ENCODE measurements at regions not wholly inside any gene's neighbourhood (a gene's known extent, or its start where the extent isn't known, plus 50 kb on each side); places are given as distances from the start of the nearest gene placed in this dataset.

GRCh38 chr3:194865615-194866014 is 179.9 kb downstream of the FAM43A start:
- Histone ChIP-seq H3K9me3 (no peaks in the 10 kb centered on the region), H3K36me3 (ENCODE audit: low read depth, missing control alignments) (no peaks in the 10 kb centered on the region), H3K4me1 (peaks cover 6% of the 10 kb centered on the region), H3K4me3 (no peak overlapping the region), H3K27ac (no peak overlapping the region), H3K27me3 (no peaks in the 10 kb centered on the region)
- no peak for TF ChIP-seq POLR2A (IDR thresholded peaks at IDR 0.05)
- TF ChIP-seq CTCF (IDR thresholded peaks at IDR 0.05): no peak
- no peak for DNase-seq
- intact Hi-C loops (cut with DNase I; ENCODE audit: low total_unique reads): no loop called here
- WGBS, 2 donors: 78 to 90% methylated on average over 2 of the region's 2 CpGs

GRCh38 chr3:194866236-194866635 is 180.6 kb downstream of the FAM43A start:
- WGBS, 2 donors: 83 to 89% methylated on average over 4 of the region's 4 CpGs
- no peak for DNase-seq
- Histone ChIP-seq H3K4me1 (peaks cover 11% of the 10 kb centered on the region), H3K27ac (no peak overlapping the region), H3K27me3 (no peaks in the 10 kb centered on the region), H3K4me3 (no peak overlapping the region), H3K9me3 (no peaks in the 10 kb centered on the region), H3K36me3 (ENCODE audit: low read depth, missing control alignments) (no peaks in the 10 kb centered on the region)
- TF ChIP-seq CTCF (IDR thresholded peaks at IDR 0.05) (no peak), POLR2A (IDR thresholded peaks at IDR 0.05) (no peak)
- intact Hi-C loops (cut with DNase I; ENCODE audit: low total_unique reads): no loop called here

DNA sequence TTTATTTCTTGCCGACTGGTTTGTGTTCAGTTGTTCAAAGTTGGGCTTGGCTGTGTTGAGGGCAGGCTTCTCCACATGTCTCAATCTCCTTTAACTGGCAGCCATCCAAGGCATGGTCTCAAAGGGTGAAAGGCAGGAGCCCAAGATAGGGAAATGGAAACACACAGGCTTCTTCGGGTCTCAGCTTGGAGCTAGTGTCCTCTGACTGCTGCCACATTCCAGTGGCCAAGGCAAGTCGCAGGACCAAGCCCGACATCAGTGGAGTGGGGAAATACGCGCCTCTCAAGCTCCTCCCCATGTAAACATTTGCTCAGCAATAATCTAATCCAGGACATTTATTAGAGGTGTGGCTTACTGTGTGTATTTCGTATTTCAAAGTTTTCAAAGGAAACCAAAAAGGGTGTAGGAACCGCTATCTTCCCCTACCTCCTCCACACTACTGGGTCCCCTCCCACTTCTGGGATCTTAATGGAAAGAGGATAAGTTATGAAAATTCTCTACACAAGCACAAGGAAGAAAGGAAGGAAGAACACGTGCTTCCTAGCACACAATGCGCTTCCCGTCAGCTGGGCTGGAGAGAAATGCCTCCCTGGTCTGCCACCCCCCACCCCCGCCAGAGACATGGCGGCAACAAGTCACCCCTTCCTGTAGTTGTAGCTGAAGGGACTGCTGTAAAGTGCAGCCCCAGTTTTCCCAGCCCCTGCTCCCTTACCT is 181.7 kb downstream of the FAM43A start:
- no peak overlapping the region for H3K27ac ChIP-seq
- H3K27me3 ChIP-seq: no peaks in the 10 kb centered on the region
- no peaks in the 10 kb centered on the region for H3K36me3 ChIP-seq (ENCODE audit: low read depth, missing control alignments)
- TF ChIP-seq POLR2A (IDR thresholded peaks at IDR 0.05) (no peak), CTCF (IDR thresholded peaks at IDR 0.05) (no peak)
- WGBS, 2 donors: 42 to 63% methylated on average over 13 of the region's 13 CpGs
- intact Hi-C loops (cut with DNase I; ENCODE audit: low total_unique reads): no loop called here
- peaks cover 22% of the 10 kb centered on the region for H3K4me1 ChIP-seq
- no peak overlapping the region for H3K4me3 ChIP-seq
- H3K9me3 ChIP-seq: no peaks in the 10 kb centered on the region
- no peak for DNase-seq

GRCh38 chr3:194868831-194869230 is 183.1 kb downstream of the FAM43A start:
- TF ChIP-seq CTCF (IDR thresholded peaks at IDR 0.05) (no peak), POLR2A (IDR thresholded peaks at IDR 0.05) (no peak)
- H3K27ac ChIP-seq: no peak overlapping the region
- no peak overlapping the region for H3K4me3 ChIP-seq
- peaks cover 29% of the 10 kb centered on the region for H3K4me1 ChIP-seq
- intact Hi-C loops (cut with DNase I; ENCODE audit: low total_unique reads): no loop called here
- H3K36me3 ChIP-seq (ENCODE audit: low read depth, missing control alignments): no peaks in the 10 kb centered on the region
- WGBS, 2 donors: 82 to 88% methylated on average over 11 of the region's 11 CpGs
- DNase-seq: no peak
- no peaks in the 10 kb centered on the region for H3K27me3 ChIP-seq
- no peaks in the 10 kb centered on the region for H3K9me3 ChIP-seq

Measured in testis (tissue), 2 donors.